Testis (tissue), 2 donors: ENCODE measurements at regions not wholly inside any gene's neighbourhood (a gene's known extent, or its start where the extent isn't known, plus 50 kb on each side); places are given as distances from the start of the nearest gene placed in this dataset.

Experiments used
- CTCF ChIP-seq, 3 experiments: fragments of 450-650 bp in 2 of 3; fragments of 200-600 bp in 1 of 3; sonication (generic) in 1 of 3; IDR thresholded peaks; one replicate each; pipeline ENCODE4 v1.5.1; 2016 to 2019; ENCODE audit warnings: antibody characterized with exemption in 3 of 3, mild to moderate bottlenecking in 2 of 3, moderate library complexity in 1 of 3
- POLR2A ChIP-seq: fragments of 450-650 bp; IDR thresholded peaks from one replicate; pipeline ENCODE4 v1.6.1; 2017; ENCODE audit warnings: antibody characterized with exemption, mild to moderate bottlenecking, moderate library complexity

DNA sequence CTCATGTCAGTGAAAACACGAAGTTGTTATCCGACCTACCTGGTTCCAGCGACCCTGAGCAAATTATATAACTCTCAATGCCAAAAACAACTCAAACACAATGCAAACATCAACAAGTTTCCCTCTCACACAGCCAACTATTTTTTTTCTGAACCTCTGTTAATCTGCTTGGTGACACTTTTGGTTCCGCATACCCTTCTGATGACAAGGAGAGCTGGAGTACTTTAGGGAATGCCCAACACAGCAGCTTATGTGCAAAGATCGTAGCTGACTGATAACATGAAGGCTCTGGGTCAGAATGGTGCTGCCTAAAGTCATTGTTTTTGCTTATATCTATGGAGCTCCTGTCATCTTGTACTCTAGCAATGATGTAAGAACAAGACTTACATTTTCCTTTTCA lies 72.7 kb upstream of the CCDC68 start:
- TF ChIP-seq CTCF (IDR thresholded peaks at IDR 0.05) (no peak), POLR2A (no peak)
